HFF-Myc (cell line): ENCODE measurements at regions not wholly inside any gene's neighbourhood (a gene's known extent, or its start where the extent isn't known, plus 50 kb on each side); places are given as distances from the start of the nearest gene placed in this dataset.
"Not testable (repeated sequence)": the region's sequence is repeated elsewhere in the genome, so short reads cannot be mapped to it uniquely, and the experiment has no call there.

ENCODE experiments used
- DNase-seq: peaks from one replicate; pipeline ENCODE4 v3.0.0-alpha.2; 2011; ENCODE audit warnings: low read depth; ENCODE audit errors: extremely low read depth
- H3K4me3 ChIP-seq: replicated peaks from 2 replicates; pipeline ENCODE4 v1.5.1; 2011; ENCODE audit warnings: low read depth, mild to moderate bottlenecking, control low read depth, low read length
- CTCF ChIP-seq: IDR thresholded peaks from 2 replicates; pipeline ENCODE4 v1.5.1; 2012; ENCODE audit warnings: mild to moderate bottlenecking, low read depth, low read length, control low read depth; ENCODE audit errors: missing control alignments

GRCh38 chr3:86766331-86766730 lies 224.6 kb downstream of the VGLL3 start:
- H3K4me3 ChIP-seq, result no peak overlapping the region
- DNase-seq, result no peak

GRCh38 chr3:86757322-86758179 lies 233.4 kb downstream of the VGLL3 start:
- not testable (repeated sequence) for DNase-seq

More at GRCh38 chr3:86766331-86766730, 224.6 kb downstream of the VGLL3 start:
- TF ChIP-seq CTCF, result no peak

GRCh38 chr3:86748015-86748414 lies 242.9 kb downstream of the VGLL3 start:
- no peak for DNase-seq
- TF ChIP-seq CTCF, result no peak
- H3K4me3 ChIP-seq, result no peak overlapping the region

More at GRCh38 chr3:86757322-86758179, 233.4 kb downstream of the VGLL3 start:
- not testable (repeated sequence) for H3K4me3 ChIP-seq

- TF ChIP-seq CTCF, result no peak
- no peak overlapping the region for H3K4me3 ChIP-seq
- no peak for DNase-seq
Observed at GRCh38 chr3:86744051-86744450, 246.9 kb downstream of the VGLL3 start.

- no peak overlapping the region for H3K4me3 ChIP-seq
- no peak for DNase-seq
- TF ChIP-seq CTCF, result no peak
Observed at GRCh38 chr3:86743233-86743632, 247.7 kb downstream of the VGLL3 start.

- no peak overlapping the region for H3K4me3 ChIP-seq
- no peak for DNase-seq
- no peak for TF ChIP-seq CTCF
Observed at GRCh38 chr3:86740751-86741150, 250.2 kb downstream of the VGLL3 start.

GRCh38 chr3:86739244-86739643 lies 251.7 kb downstream of the VGLL3 start:
- no peak for TF ChIP-seq CTCF
- H3K4me3 ChIP-seq, result no peak overlapping the region
- no peak for DNase-seq
